ENCODE measurements at regions not wholly inside any gene's neighbourhood (a gene's known extent, or its start where the extent isn't known, plus 50 kb on each side); places are given as distances from the start of the nearest gene placed in this dataset.

GRCh38 chr14:84643446-84643845, 886.5 kb upstream of the FLRT2 start:
- DNase-seq (ENCODE audit: low read depth in 1 of 2, low spot score in 1 of 2) = no peak

- DNase-seq (ENCODE audit: low read depth in 1 of 2, low spot score in 1 of 2) = no peak
Measured at GRCh38 chr14:84646786-84647500, 883.0 kb upstream of the FLRT2 start.

DNA sequence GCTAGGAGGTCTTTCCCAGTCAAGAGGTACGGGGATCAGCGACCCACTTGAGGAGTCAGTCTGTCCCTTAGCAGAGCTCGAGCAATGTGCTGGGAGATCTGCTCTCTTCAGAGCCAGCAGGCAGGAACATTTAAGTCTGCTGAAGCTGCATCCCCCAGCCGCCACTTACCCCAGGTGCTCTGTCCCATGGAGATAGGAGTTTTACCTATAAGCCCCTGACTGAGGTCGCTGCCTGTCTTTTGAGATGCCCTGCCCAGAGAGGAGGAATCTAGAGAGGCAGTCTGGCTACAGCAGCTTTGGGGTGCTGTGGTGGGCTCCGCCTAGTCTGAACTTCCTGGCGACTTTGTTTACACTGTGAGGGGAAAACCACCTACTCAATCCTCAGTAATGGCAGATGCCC, 874.9 kb upstream of the FLRT2 start:
- no peak for DNase-seq (ENCODE audit: low read depth in 1 of 2, low spot score in 1 of 2)

DNA sequence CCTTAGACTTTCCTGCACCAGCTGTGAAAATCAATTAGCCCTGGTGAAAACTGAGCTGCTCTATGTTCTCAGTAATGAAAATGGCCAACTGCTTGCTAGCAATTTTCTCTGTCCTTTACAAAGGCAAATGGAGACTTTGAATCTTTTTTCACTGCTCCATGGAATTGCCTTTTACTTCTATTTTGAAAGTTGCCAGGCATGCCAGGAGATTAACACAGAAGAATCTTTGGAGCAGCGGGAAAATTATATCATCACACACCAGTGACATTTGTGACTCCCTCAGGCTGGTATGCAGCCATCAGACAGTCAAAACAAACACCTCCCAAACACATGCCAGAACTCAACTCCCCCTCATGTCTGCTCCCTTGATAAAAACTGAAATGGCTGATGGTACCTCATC, 872.0 kb upstream of the FLRT2 start:
- DNase-seq (ENCODE audit: low read depth in 1 of 2, low spot score in 1 of 2) = no peak

- DNase-seq (ENCODE audit: low read depth in 1 of 2, low spot score in 1 of 2) = no peak
Measured at GRCh38 chr14:84670796-84671195, 859.1 kb upstream of the FLRT2 start.

- no peak for DNase-seq (ENCODE audit: low read depth in 1 of 2, low spot score in 1 of 2)
Measured at GRCh38 chr14:84671776-84672175, 858.2 kb upstream of the FLRT2 start.

GRCh38 chr14:84674636-84675035, 855.3 kb upstream of the FLRT2 start:
- DNase-seq (ENCODE audit: low read depth in 1 of 2, low spot score in 1 of 2) = no peak

GRCh38 chr14:84686550-84686949, 843.4 kb upstream of the FLRT2 start:
- DNase-seq (ENCODE audit: low read depth in 1 of 2, low spot score in 1 of 2) = no peak

GRCh38 chr14:84688297-84689025, 841.5 kb upstream of the FLRT2 start:
- no peak for DNase-seq (ENCODE audit: low read depth in 1 of 2, low spot score in 1 of 2)

- no peak for DNase-seq (ENCODE audit: low read depth in 1 of 2, low spot score in 1 of 2)
Measured at GRCh38 chr14:84694161-84694560, 835.8 kb upstream of the FLRT2 start.

DNA sequence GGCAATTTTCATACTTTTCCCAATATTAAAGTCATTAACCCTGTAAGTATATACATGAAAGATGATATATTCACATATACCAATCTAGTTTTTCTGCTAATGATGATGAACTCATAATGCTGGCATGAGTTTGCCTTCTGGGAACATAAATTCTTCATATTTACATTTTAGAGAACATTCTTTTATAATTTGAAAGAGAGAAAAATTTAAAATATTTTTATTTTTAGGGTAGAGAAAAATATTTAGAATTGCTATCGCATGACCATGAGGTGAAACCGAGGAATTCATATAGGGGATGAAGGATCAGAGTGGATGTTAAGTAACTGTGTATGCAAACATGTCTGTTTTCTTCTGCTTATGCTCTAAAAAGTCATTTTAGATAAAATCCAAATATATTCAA, 825.3 kb upstream of the FLRT2 start:
- DNase-seq (ENCODE audit: low read depth in 1 of 2, low spot score in 1 of 2) = no peak

- no peak for DNase-seq (ENCODE audit: low read depth in 1 of 2, low spot score in 1 of 2)
Measured at GRCh38 chr14:84707830-84708229, 822.1 kb upstream of the FLRT2 start.

DNA sequence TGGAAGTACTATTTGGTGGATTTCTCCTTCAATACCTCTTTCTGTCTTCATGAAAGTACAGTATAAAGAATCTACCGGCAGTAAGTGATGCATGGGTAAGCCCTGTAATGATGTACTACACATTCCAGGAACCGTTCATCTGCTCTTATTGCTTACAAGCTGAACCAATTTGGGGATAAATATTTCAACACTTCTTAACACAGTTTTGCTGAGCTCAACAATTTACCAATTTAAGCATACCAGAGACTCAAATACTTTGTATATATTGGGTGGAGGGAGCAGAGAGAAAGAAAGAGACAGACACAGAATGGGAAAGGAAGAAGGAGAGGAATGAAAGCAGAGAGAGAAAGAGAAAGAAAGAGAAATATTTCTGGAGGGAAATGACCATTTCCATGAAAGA, 821.1 kb upstream of the FLRT2 start:
- no peak for DNase-seq (ENCODE audit: low read depth in 1 of 2, low spot score in 1 of 2)

- no peak for DNase-seq (ENCODE audit: low read depth in 1 of 2, low spot score in 1 of 2)
Measured at GRCh38 chr14:84726471-84726870, 803.5 kb upstream of the FLRT2 start.

GRCh38 chr14:84749191-84749955, 780.6 kb upstream of the FLRT2 start:
- no peak for DNase-seq (ENCODE audit: low read depth in 1 of 2, low spot score in 1 of 2)

DNA sequence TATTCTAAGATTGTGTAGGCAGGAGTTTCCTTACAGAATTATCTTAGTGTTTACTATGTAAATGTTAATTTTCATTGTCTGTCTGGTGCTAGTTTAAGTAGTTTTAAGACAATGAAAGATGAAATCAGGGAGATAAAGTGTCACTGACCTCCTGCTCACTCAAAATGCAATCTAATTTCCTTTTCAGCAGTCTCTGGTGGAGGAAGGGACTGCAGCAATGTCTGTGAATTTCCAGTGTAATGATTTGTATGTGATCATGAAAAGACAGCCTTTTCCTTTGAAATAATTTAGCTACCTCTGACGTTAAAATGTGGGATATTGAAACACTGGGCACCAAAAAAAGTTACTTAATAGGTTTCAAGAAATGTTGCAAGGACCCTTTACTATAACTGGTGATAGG, 779.7 kb upstream of the FLRT2 start:
- DNase-seq (ENCODE audit: low read depth in 1 of 2, low spot score in 1 of 2) = no peak

GRCh38 chr14:84750763-84751554, 779.0 kb upstream of the FLRT2 start:
- DNase-seq (ENCODE audit: low read depth in 1 of 2, low spot score in 1 of 2) = no peak

GRCh38 chr14:84751745-84752144, 778.2 kb upstream of the FLRT2 start:
- DNase-seq (ENCODE audit: low read depth in 1 of 2, low spot score in 1 of 2) = no peak

DNA sequence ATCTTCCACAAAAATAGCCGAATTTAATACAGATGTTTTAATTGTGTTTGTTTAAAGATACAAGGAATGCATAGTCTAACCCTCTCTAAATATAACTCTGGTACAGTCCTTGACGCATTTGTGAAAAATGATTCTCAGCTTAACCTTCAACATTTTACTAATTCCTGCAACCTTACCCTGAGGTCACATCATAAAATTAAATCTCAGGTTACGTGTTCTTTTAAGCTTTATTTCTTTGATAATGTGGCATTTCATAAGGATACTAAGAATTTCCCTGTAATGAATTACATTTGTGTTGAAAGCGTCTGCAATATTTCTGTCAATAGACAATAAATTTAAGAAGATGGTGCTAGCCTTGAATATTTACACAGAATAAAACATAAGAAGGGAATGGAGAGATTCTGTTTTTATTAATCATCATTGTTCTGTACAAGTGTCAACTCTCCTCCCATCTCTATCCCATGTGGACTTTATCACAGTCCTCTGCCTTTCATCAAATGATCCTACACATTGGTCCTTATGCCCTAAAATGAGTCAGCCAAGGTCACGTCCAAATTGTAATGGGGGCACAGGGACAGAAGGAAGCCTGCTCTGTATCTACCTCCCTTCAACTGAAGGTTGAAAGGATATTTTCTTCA, 769.3 kb upstream of the FLRT2 start:
- no peak for DNase-seq (ENCODE audit: low read depth in 1 of 2, low spot score in 1 of 2)

DNA sequence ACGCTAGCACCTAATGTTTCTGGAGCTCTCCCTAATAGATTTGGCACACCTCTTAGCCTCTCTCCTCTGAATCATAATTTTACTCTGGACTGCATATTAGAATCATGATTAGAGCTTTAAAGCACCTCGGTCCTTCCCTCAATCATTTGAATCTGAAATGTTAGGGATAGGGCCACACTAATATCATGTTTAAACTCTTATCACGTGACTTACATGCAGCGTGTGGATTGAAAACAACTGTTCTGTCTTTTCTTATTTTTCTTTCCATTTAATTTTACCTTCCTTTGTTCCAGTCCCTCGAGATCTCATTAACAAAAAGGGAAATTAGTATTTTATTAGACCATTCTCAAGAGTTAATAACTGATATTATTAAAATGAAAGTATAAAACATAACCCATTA, 762.5 kb upstream of the FLRT2 start:
- no peak for DNase-seq (ENCODE audit: low read depth in 1 of 2, low spot score in 1 of 2)

DNA sequence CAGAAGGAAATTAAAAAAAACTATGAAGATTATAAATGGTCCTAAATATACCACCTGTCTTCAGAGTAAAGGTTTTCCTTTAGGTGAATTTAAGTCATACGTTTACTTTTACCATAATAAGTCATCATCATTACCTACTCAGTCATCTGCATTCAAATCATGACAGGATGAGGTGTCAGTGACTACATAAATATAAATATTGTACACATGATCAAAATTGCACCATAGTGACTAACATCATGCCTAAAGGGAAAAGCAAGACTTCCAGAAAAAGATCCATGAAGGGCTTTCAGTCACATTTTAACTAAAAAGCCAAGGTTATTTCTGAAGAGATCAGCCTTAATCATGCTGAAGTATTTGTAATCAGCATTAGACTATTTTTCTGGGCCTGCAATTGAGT, 759.9 kb upstream of the FLRT2 start:
- no peak for DNase-seq (ENCODE audit: low read depth in 1 of 2, low spot score in 1 of 2)

All from activated CD4-positive, alpha-beta T cell treated with anti-CD3 and anti-CD28 coated beads, Interleukin-2, amount 50 U/mL, for 24 hours (primary cell).